ENCODE measurements at regions not wholly inside any gene's neighbourhood (a gene's known extent, or its start where the extent isn't known, plus 50 kb on each side); places are given as distances from the start of the nearest gene placed in this dataset.

DNA sequence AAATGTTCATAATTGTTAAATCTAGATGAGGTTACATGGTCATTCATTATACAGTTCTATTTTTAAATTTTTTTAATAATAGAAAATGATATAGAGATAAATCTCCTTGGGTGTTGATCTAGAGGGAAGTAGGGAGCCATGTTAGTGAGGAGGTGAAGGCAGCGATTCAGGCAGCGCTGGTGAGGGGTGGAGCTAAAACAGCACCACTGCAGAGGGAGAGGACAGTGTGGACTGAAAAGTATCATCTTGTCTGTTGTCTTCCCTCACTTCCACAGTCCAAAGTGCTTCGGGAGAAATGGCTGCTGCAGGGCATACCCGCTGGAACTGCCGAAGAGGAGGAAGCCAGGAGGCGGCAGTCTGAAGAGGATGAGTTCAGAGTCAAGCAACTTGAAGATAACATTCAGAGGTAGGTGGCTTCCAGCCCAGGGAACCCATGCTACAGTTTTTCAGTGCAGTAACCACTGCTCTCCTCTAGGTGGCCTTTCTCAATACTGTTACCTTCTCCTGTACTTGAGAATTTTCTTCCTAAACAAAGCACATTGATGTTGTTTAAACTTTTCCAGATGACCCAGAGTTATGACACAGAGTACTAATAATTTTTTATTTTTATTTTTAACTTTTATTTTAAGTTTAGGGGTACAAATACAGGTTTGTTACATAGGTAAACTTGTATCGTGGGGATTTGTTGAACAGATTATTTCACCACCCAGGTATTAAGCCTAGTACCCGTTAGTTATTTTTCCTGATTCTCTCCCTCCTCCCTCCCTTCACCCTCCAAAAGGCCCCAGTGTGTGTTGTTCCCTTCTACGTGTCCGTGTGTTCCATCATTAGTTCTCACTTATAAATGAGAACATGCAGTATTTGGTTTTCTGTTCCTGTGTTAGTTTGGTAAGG lies 100.5 kb downstream of the PALM2AKAP2 start:
- no peak overlapping the region for H3K27ac ChIP-seq
- no peak for DNase-seq (ENCODE audit: low read depth, low spot score)

DNA sequence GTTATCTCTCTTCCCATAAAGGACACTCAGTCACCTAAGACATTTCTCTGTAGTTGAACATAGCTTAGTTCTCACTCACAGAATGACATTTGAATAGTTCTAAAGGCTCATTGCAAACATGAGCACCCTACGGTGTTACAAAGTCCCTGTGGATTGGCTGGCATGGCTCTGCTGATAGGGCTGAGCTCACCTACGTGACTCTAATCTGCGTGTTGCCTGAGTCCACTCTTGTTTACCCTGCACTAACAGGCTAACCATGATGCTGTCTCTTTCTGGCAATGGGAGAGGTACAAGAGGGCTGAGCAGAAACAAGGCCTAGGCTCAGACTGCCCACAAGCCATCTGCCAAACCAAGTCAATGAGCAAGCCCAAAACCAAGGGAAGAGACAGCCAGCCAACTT lies 103.6 kb downstream of the PALM2AKAP2 start:
- H3K27ac ChIP-seq = no peak overlapping the region
- no peak for DNase-seq (ENCODE audit: low read depth, low spot score)

DNA sequence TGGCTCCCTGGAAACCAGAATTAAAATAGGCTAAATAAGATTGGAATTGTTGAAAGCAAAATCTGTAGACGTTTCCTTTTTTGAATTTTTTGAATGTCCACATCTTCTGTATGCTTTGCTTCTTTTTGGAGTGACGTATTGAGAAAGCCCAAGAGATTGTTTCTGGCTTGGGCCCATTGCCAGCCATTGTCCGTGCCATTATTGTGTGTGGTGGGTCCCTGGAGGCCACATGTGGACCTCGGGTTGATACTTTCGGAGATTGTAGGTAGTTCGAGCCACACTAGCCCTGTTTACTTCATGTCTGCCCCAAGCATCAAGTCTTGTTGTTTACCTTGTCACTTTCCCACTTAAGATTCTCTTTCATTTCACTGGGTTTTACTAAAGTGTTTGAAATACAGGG lies 106.0 kb downstream of the PALM2AKAP2 start:
- peak overlapping the region; percentile 34 for H3K27ac ChIP-seq
- DNase-seq (ENCODE audit: low read depth, low spot score) = no peak

DNA sequence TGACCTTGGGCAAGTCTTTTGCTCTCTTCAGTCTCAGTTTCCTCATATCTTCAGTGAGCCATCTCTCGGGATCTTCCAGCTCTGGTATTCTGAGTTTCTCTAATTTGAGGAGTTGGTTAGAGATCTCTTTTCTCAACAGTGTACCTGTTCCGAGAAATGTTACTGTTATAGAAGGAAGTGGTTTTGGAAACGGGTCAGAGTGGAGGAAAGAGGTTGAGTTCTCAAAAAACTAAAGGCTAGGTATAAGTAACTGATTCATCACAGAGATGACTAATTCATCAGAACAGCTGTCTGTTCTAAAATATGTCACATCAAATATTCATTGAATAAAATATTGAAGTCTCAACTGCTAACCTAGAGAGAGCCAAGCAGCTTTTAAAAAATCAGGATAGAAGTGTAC lies 106.6 kb downstream of the PALM2AKAP2 start:
- H3K27ac ChIP-seq = peak overlapping the region; percentile 34

DNA sequence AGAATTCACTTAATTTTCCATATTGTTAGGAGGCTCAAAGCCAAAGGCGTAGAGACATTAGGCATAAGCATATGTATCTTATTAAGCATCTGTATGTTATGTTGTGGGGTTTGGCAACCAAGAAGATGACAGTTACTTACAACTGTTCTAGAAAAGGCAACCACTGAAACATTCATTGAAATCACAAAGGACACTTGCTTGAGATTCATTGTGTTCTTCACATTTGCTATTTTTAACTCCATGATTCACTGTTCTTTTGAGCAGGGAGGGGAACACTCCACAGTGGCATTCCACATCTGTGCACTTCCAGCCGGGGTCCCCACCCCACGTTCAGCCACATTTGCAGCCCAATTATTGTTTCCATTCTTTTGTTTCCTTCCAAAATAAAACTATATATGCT lies 107.1 kb downstream of the PALM2AKAP2 start:
- H3K27ac ChIP-seq = peak overlapping the region; percentile 34
- no peak for DNase-seq (ENCODE audit: low read depth, low spot score)

More for the DNA sequence above, 106.6 kb downstream of the PALM2AKAP2 start:
- DNase-seq (ENCODE audit: low read depth, low spot score) = no peak

DNA sequence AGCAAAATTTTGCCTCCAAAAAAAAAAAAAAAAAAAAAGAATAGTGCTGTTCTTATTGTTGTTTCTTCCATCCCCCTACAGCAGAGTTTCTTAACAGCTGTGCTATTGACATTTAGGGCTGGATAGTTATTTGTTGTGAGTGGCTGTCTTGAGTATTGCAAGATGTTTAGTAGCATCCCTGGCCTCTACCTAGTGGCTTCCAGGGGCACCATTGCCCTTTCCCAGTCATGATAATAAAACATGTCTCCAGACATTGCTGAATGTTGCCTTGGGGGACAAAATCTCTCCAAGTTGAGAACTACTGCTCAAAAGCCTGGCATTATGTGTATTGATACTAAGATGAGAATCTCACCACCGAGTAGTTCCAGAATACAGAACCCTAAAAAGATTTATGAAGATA lies 108.7 kb downstream of the PALM2AKAP2 start:
- H3K27ac ChIP-seq = peak overlapping the region; percentile 43
- DNase-seq (ENCODE audit: low read depth, low spot score) = no peak

DNA sequence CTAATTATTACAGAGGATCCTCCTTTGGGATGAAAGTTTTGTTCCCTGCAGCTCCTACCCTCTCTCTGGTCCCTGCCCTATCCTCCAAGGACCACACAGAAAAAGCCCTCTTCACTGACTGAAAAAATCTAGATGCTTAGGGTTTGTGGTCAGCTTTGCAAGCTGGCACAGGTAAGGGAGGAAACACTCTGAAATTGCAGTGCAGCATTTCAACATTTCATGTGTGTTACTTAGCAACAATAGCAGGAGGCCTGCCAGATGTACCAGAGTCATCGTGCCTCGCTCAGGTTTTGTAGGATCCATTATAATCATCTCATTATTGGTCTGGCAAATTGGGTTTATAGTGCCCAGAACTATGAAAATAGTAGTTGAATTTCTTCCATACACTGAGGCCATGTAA lies 109.5 kb downstream of the PALM2AKAP2 start:
- DNase-seq (ENCODE audit: low read depth, low spot score) = peak; percentile 86
- H3K27ac ChIP-seq = peak overlapping the region; percentile 43

DNA sequence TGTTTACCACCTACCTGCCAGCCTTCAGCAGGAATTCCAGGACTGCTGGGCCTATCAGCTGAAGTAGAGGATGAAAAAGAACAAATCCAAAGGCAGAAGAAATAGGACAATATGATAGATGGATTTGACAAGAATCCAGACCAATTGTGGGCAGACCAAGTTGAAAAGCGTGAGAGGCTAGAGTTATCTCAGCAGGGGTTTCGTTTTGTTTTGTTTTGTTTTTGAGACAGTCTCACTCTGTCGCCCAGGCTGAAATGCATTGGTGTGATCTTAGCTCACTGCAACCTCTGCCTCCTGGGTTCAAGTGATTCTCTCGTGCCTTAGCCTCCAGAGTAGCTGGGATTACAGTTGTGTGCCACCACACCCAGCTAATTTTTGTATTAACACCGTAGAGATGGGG lies 113.2 kb downstream of the PALM2AKAP2 start:
- no peak for DNase-seq (ENCODE audit: low read depth, low spot score)

DNA sequence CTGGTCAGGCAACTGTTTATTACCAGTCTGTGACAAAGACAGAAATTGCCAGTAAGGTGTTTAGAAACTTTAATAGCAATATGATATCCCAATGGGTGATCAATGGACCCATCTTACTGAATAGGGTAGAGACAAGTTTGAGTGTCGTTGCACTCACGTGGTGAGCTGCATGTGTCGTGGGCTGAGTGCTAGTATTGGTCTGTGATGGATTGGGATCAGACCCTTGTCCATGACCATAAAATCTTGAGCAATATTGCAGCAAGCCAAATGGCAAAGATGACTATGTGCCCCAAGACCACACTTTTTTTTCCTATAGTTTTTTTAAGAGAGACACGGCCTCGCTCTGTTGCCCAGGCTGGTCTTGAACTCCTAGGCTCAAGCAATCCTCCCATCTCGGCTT lies 114.5 kb downstream of the PALM2AKAP2 start:
- no peak for DNase-seq (ENCODE audit: low read depth, low spot score)
- H3K27ac ChIP-seq = no peak overlapping the region

More for the DNA sequence above, 113.2 kb downstream of the PALM2AKAP2 start:
- no peak overlapping the region for H3K27ac ChIP-seq

DNA sequence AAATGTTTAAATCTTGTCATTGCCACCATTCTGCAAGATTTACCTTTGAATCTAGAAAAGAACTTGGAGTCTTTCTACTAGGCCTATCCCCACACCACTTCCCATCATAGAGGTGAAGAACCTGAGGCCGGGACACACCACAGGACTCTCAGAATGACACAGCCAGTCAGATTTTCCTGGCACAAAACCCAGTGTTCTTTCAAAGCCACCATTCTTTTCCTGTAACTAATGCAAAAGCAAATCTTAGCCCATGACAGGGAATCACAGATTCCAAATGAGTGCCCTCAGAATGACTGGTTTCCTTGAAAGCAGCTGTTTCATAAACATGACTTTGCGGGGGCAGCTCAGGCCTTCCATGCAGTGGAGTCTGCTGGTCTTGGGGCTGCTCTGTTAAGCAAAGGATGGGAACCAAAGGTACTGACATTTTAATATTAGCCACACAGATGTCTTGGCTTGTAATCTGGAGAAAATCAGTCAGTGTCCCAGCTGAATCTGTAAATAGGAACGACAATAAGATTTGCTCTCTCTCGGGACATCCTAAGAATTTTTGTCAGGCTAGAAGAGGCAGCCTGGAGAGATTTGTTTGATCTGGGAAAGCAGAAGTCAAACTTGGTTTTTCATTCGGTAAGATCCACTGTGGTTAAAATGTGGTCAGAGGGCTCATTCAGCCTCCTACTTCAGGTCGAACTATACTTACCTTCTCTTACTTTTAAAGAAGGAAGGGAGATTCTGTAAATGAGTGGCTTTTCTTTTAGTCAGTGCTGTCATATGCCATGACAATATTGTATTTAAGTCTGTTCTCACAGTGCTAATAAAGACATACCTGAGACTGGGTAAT lies 115.1 kb downstream of the PALM2AKAP2 start:
- no peak for DNase-seq (ENCODE audit: low read depth, low spot score)

DNA sequence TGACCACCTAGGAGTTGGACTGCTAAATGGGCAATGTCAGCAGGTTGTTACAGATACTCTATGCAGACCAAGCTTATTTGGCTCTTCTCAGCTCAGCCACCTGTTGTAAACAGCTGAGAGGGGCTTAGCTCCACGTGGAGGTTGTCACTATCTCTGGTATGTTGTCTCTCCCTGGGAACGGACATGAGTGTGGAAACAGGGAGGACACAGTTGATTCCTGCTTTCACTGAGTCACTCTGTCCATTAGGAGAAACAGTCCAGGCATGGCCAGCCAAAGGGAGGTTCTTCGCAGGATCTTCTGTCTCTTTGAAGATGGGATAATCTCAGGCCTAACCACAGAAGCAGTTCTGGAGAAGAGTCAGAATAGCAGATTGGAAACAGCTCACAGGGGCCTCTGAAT lies 121.2 kb downstream of the PALM2AKAP2 start:
- H3K27ac ChIP-seq = no peak overlapping the region
- DNase-seq (ENCODE audit: low read depth, low spot score) = no peak

More for the DNA sequence above, 115.1 kb downstream of the PALM2AKAP2 start:
- H3K27ac ChIP-seq = no peak overlapping the region

DNA sequence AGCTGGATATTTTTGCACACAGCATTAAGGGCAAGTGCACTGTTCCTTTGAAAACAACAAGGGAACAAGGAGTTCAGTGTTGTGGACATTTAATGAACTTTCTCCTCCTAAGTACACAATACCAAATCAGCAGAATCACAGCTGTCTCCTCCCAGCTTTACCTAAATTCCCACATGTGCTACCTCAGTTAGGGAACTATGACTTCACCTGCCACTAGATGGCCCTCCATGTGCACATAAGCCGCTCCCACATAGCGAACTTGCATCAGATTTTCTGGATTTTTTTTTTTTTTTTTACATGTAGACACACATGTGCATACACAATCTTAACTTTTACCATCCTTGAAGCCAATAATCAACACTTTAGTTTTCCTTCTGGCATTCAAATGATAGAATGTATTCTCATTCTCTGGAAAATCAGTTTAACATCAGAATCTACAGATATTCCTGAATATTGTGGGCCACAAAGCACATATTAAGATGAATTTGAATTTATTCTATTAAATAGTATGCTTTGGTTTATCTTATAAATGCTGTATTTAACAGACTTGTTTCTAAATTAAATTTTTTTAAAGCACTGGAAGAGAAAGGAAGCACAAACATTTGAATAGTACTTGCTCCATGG lies 123.6 kb downstream of the PALM2AKAP2 start:
- DNase-seq (ENCODE audit: low read depth, low spot score) = peak; percentile 41
- H3K27ac ChIP-seq = no peak overlapping the region

DNA sequence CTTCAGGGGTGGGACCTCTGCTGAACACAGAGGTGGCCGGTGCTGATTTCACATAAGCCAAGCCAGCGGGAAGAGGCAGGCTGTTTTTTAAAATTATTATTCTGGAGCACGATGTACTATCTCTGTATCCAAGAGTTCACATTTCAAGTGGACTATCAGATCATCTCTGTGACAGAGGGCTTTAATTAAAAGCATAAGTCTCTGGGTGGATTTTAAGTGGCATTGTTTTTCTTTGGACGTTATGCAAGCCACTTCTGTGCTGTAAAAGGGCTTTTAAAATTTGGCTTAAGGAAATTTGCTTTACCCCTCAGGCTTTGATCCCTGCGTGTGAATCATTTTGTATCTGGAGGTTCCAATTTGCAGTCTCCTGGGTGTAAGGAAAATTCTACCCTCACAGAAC lies 124.7 kb downstream of the PALM2AKAP2 start:
- no peak overlapping the region for H3K27ac ChIP-seq
- DNase-seq (ENCODE audit: low read depth, low spot score) = no peak

DNA sequence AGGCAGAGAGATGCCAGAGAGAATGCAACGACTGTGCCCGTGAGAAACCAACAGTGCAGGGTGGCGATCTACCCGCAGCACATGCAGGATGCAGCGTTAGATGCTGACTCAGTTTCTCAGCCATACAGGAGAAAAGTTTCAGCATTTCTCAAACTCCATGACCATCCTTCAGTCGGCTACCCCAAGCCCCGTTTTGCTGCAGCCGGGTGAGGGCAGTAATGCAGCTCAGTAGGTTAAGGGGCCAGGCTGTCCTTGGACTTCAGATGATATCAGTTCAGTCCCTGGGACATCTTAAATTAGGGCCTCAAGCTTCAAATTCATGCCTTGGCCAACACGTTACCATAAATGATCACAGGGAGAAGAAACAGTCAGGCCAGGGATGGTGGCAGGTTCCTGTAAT lies 125.5 kb downstream of the PALM2AKAP2 start:
- DNase-seq (ENCODE audit: low read depth, low spot score) = no peak
- no peak overlapping the region for H3K27ac ChIP-seq

DNA sequence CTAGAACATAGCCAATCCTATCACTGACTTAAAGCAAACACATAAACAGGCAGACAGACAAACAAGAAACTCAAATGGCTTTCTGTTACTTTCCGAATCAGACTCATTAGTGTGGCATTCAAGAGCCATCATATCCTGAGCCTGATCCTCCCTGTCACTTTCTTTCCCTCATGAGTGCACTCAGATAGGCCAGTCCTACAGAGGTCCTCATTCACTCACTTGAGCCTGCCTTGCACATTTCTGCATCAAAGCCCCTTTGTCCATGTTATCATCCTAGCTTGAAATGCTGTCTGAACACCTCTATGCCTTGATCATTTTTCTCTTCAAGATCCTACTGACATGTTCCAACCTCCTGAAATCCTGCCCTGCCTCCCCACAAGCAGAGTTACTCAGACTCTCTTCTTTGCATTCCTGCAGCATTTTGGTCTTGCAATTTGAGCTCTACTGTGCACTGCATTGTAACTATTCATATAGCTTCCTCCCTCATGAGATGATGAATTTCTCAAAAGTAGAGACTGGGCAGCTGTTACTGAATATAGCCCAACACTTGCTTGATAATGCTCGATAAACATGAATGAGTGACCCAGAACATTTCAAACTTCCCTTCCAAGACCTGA lies 126.9 kb downstream of the PALM2AKAP2 start:
- no peak for DNase-seq (ENCODE audit: low read depth, low spot score)
- H3K27ac ChIP-seq = no peak overlapping the region

DNA sequence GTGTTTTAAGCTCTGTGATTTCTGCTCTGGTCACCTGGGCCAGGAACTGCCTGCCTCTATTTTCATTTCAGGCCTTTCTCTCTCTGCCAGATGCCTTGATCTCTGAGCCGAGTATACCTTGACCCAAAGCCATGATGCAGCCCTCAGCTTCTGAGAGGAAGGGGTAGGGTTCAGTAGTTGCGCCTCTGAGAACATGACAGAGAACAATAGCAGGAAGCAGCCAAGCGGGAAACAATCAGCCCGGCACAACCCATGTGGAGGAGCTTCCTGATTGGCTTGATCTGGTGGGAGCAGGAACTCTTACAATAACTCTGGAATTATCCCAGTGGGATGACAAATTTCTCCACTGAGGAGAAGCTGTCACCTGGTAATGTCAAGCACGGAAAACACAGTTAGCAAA lies 127.4 kb downstream of the PALM2AKAP2 start:
- H3K27ac ChIP-seq = no peak overlapping the region
- no peak for DNase-seq (ENCODE audit: low read depth, low spot score)

DNA sequence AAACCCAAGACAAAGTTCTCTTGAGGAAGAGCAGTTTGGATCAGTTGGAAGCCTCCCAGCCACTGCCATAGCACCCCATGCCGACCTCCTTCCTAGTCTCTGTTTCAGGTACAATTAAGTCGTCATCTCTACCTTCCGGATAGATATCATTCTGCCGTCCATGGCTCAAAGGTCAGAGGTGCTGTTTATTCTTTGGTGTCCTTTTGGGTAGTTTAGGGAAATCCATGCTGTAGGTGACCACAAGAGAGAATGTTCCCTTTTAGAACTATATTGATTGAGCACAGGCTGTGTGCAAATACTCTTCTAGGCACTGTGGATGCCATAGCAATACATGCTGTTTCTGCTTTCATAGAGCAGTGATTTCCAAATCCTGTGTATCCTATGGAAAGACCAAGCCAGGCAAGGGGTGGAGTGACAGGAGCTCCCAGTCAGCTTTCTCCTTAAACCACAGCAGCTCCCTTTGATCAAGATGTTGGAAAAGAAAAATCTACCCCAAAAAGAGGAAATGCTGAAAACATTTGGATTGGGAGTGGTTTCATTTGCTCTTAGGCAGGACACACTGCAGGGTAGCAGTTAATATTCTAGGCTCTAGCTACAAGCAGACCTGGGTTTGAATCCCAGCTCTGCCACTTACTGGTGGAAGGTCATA lies 127.9 kb downstream of the PALM2AKAP2 start:
- DNase-seq (ENCODE audit: low read depth, low spot score) = no peak
- H3K27ac ChIP-seq = no peak overlapping the region

DNA sequence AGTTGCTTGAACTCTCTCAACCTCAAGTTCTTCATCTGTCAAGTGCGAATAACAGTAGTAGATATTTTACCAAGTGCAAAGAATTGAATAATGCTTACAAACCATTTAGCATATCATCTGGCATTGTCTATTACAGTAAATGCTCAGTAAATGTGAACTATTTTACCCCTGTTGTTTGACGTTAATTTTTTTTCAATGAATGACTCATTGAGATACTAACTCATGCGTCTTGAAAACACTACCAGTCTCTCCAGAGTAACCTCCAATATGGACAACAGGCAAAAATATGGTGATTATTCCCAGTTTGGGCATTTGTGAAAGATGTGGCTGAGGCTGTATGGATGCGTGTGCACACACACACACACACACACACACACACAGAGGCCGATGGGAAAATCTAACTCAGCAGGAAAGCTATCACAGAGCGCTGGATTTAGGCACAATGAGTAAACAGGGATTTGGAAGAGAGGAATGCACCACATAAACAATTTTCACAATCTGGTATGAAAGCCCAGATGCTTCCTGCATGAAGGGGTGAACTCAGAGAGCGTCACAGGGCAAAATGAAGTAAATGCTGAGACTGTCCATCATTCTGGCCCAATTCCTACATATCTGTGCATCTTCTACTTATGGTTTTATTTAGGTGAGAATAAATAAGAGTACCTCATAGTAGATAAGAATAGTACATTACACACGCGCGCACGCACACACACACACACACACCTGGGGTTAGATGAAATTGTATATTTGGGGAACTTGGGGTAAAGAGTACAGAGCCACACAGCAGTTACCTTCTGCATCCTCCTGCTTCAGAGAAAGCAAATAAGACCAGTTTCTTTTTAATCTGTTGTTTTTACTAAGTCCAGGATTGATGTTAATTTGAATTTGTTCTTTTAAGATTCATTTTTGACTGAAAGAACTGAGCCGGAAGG lies 128.7 kb downstream of the PALM2AKAP2 start:
- DNase-seq (ENCODE audit: low read depth, low spot score) = no peak
- no peak overlapping the region for H3K27ac ChIP-seq
